Activated effector memory CD4-positive, alpha-beta T cell treated with Interleukin-2 at 50 U/mL for 16 hours (primary cell): ENCODE measurements at regions not wholly inside any gene's neighbourhood (a gene's known extent, or its start where the extent isn't known, plus 50 kb on each side); places are given as distances from the start of the nearest gene placed in this dataset.

ENCODE experiments used
- DNase-seq: peaks from one replicate; pipeline ENCODE4 v3.0.0-alpha.2; 2020

DNA sequence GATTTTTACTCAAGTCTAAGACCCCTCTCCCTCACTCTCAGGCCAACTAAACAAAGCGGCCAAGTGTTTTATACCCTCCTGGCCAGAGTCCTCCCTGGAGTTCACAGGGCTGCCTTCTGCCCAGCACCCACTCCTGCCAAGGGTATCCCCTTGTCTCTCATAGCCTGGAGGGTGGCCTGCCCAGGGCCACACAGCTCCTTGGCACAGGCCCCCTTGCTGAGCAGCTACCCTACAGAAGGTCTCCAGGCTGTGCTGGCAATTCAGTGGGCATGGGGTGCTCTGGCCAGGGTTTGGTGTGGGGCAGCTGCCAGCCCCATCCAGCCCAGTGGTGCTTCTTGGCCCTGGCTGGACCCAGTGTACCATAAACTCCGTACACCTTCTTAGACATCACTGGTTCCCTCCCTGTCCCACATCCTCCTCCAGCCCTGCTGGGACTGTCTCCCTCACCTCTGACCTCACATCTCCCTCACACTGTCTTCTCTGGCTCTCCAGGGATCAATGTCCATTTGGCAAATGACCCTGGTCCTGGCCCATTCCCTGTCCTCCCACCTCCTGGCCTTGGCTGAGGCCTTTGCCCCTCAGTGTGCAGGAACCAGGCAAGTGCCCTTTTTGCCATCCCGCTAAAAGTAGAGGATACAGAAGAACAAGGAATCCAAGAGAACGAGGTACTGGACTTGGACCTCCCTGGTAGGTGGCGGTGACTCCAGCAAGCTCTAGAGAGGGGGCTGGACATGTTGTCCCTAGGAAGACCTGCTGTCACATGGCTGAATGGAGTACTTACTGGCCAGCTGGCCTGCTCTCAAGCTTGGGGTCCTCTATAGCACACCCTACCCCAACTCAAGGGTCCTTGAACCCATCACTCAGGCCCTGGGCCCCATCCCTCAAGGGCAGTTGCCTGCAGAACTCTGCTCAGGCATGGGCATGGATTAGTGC lies 50.0 kb upstream of the TRPM1 start:
- no peak for DNase-seq

- DNase-seq = no peak
Measured at GRCh38 chr15:31153531-31153930, 52.0 kb upstream of the TRPM1 start.

- no peak for DNase-seq
Measured at GRCh38 chr15:31155151-31155550, 53.6 kb upstream of the TRPM1 start.

- no peak for DNase-seq
Measured at GRCh38 chr15:31156226-31156625, 54.7 kb upstream of the TRPM1 start.

GRCh38 chr15:31156808-31157207 lies 55.3 kb upstream of the TRPM1 start:
- DNase-seq = no peak

GRCh38 chr15:31157644-31158069 lies 56.1 kb upstream of the TRPM1 start:
- DNase-seq = no peak

- no peak for DNase-seq
Measured at GRCh38 chr15:31158858-31159569, 57.5 kb upstream of the TRPM1 start.

- no peak for DNase-seq
Measured at GRCh38 chr15:31159837-31160236, 58.3 kb upstream of the TRPM1 start.

DNA sequence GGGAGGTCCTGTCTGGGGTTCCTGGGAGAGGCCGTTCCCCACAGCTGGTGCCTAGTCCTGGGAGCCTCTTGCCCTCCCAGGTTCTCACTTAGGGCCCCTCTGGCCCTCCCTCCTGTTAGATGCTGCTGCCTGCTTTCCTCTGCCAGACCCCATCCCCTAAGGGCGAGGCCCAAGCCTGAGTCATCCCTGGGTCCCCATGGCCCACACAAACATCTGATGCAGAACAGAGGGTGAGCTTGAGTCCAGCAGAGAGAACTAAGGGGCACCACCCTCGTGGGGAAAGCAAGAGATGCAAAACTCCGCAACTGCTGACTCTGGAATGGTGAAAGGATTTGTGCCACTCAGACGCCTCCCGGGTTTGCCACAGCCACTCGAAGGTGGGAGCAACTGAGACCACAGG lies 58.8 kb upstream of the TRPM1 start:
- DNase-seq = no peak

- no peak for DNase-seq
Measured at GRCh38 chr15:31160740-31161495, 59.4 kb upstream of the TRPM1 start.

DNA sequence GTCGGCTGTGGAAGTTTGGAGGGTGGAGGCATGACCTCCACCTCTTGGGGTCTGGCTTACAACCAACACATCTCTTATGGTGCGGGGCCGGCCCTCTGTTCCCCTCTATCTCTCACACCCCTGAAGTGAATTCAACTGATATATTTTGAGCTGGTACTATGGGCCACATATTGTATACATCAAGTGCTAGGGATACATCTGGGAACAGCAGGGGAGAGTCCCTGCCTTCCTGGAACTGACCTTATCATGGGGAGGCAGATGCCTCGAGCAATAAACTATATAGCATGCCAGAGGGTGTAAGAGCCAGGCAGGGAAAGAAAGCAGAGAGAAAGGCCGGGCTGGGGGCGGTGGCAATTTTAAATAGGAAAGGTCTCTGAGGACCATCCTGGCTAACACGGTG lies 60.4 kb upstream of the TRPM1 start:
- DNase-seq = no peak

GRCh38 chr15:31162721-31163510 lies 61.4 kb upstream of the TRPM1 start:
- DNase-seq = no peak

- DNase-seq = no peak
Measured at GRCh38 chr15:31163769-31164572, 62.4 kb upstream of the TRPM1 start.

DNA sequence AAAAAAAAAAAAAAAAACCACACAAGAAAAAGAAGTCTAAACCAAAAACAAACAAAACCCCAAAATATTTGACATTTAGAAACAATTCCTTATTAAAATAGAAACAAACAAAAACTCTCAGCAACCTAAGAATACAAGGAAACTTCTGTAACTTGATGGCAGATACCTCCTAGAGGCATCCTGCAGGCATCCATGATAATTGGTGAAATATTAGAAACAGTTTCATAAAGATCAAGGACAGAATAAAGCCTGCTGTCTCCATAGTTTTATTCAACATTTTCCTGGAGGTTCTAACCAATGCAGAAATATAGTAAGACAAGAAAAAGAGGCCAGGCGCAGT lies 63.0 kb upstream of the TRPM1 start:
- no peak for DNase-seq

- no peak for DNase-seq
Measured at GRCh38 chr15:31169558-31169957, 68.0 kb upstream of the TRPM1 start.

- DNase-seq = no peak
Measured at GRCh38 chr15:31171731-31172130, 70.2 kb upstream of the TRPM1 start.

GRCh38 chr15:31172606-31173005 lies 71.1 kb upstream of the TRPM1 start:
- DNase-seq = no peak

- DNase-seq = no peak
Measured at GRCh38 chr15:31173790-31174450, 72.4 kb upstream of the TRPM1 start.

GRCh38 chr15:31175484-31175883 lies 74.0 kb upstream of the TRPM1 start:
- no peak for DNase-seq

DNA sequence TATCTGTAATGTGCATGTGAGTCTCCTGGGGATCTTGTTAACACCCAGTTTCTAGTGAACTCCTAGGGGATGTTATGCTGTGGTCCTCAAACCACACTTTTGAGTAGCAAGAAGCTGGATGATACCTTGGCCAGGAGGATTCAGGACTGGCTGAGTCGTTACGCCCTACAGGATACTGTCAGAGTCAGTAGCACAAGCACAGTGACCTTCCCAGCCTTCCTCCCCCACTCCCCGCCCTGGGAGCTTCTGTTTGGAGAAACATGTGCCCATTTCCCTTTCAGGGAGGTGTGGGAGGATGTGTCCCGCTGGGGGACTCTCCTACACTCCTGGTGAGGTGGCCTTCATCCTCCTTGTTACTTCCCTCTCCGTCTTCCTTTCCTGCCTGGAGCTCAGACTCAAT lies 76.4 kb upstream of the TRPM1 start:
- DNase-seq = no peak

GRCh38 chr15:31178705-31179104 lies 77.2 kb upstream of the TRPM1 start:
- DNase-seq = no peak
